NB4 (cell line): ENCODE measurements at regions not wholly inside any gene's neighbourhood (a gene's known extent, or its start where the extent isn't known, plus 50 kb on each side); places are given as distances from the start of the nearest gene placed in this dataset.

Source experiments
- POLR2A ChIP-seq: IDR thresholded peaks from 2 replicates; pipeline ENCODE4 v1.6.1; 2011; ENCODE audit warnings: mild to moderate bottlenecking; ENCODE audit not compliant: insufficient read length; ENCODE audit errors: extremely low read depth
- TF ChIP-seq, protein P1 (sequence below): IDR thresholded peaks from one replicate; pipeline ENCODE4 v1.5.1; 2012; ENCODE audit warnings: low read depth, low read length
- TF ChIP-seq, protein P2 (sequence below): IDR thresholded peaks from 2 replicates; pipeline ENCODE4 v1.6.1; 2011; ENCODE audit warnings: low read depth, low read length

DNA sequence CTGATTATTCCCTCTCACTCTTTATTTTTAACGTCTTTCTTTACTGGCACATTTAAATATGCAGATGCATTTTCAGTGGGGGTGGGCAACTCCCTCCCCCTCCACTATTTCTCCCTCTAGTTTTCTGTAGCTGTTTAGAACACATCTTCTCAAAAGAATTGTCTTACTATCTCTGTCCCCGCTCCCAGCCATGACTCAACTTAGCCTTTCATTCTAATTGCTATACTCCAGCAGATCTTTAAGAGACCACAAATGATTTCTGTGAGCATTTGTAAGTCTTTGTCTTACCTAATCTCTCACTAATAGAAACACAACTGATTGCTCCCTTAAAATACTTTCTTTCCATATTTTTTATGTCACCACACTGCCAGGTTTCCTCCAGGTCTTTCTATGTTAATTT lies 350.9 kb downstream of the SPRY2 start:
- TF ChIP-seq, protein P1, sequence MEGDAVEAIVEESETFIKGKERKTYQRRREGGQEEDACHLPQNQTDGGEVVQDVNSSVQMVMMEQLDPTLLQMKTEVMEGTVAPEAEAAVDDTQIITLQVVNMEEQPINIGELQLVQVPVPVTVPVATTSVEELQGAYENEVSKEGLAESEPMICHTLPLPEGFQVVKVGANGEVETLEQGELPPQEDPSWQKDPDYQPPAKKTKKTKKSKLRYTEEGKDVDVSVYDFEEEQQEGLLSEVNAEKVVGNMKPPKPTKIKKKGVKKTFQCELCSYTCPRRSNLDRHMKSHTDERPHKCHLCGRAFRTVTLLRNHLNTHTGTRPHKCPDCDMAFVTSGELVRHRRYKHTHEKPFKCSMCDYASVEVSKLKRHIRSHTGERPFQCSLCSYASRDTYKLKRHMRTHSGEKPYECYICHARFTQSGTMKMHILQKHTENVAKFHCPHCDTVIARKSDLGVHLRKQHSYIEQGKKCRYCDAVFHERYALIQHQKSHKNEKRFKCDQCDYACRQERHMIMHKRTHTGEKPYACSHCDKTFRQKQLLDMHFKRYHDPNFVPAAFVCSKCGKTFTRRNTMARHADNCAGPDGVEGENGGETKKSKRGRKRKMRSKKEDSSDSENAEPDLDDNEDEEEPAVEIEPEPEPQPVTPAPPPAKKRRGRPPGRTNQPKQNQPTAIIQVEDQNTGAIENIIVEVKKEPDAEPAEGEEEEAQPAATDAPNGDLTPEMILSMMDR: no peak
- no peak for TF ChIP-seq POLR2A
- TF ChIP-seq, protein P2, sequence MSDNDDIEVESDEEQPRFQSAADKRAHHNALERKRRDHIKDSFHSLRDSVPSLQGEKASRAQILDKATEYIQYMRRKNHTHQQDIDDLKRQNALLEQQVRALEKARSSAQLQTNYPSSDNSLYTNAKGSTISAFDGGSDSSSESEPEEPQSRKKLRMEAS: no peak
